ENCODE measurements at regions not wholly inside any gene's neighbourhood (a gene's known extent, or its start where the extent isn't known, plus 50 kb on each side); places are given as distances from the start of the nearest gene placed in this dataset.

- TF ChIP-seq, protein P1, sequence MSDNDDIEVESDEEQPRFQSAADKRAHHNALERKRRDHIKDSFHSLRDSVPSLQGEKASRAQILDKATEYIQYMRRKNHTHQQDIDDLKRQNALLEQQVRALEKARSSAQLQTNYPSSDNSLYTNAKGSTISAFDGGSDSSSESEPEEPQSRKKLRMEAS (IDR thresholded peaks at IDR 0.05; ENCODE audit: low read depth, low read length): no peak
- no peak for TF ChIP-seq POLR2A (IDR thresholded peaks at IDR 0.05; ENCODE audit: extremely low read depth, insufficient read length)
- TF ChIP-seq, protein P2, sequence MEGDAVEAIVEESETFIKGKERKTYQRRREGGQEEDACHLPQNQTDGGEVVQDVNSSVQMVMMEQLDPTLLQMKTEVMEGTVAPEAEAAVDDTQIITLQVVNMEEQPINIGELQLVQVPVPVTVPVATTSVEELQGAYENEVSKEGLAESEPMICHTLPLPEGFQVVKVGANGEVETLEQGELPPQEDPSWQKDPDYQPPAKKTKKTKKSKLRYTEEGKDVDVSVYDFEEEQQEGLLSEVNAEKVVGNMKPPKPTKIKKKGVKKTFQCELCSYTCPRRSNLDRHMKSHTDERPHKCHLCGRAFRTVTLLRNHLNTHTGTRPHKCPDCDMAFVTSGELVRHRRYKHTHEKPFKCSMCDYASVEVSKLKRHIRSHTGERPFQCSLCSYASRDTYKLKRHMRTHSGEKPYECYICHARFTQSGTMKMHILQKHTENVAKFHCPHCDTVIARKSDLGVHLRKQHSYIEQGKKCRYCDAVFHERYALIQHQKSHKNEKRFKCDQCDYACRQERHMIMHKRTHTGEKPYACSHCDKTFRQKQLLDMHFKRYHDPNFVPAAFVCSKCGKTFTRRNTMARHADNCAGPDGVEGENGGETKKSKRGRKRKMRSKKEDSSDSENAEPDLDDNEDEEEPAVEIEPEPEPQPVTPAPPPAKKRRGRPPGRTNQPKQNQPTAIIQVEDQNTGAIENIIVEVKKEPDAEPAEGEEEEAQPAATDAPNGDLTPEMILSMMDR (IDR thresholded peaks at IDR 0.05; ENCODE audit: low read depth, low read length): no peak
These were observed 61.0 kb upstream of the GFPT2 start for GRCh38 chr5:180414176-180414575.
